HG03342 (cell line): ENCODE measurements at regions not wholly inside any gene's neighbourhood (a gene's known extent, or its start where the extent isn't known, plus 50 kb on each side); places are given as distances from the start of the nearest gene placed in this dataset.
"Not testable (repeated sequence)": the region's sequence is repeated elsewhere in the genome, so short reads cannot be mapped to it uniquely, and the experiment has no call there.

Experiments used
- ATAC-seq: cut with Tn5 transposase; IDR thresholded peaks from one replicate; pipeline ENCODE4 v1.9.1; 2021; ENCODE audit warnings: mild to moderate bottlenecking, moderate library complexity; ENCODE audit not compliant: unreplicated experiment

DNA sequence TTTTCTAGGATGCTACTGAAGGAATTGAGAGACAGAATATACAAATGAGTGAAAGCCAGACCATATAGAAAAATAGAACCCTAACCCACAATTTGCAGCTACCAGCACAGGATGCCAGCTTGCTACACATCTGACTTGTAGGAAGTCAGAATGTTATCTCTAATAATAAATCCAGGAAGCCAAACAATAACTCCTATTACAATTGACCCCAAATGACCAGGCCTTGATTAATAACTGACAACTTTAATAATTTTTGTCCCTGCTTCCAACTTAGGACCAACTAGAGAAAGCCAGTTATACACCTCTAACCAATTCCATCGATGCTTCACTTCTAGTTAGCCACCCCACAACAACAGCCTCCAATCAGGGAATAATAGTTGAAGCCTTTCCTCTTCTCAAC, 193.4 kb downstream of the CASP12 start:
- no peak for ATAC-seq

DNA sequence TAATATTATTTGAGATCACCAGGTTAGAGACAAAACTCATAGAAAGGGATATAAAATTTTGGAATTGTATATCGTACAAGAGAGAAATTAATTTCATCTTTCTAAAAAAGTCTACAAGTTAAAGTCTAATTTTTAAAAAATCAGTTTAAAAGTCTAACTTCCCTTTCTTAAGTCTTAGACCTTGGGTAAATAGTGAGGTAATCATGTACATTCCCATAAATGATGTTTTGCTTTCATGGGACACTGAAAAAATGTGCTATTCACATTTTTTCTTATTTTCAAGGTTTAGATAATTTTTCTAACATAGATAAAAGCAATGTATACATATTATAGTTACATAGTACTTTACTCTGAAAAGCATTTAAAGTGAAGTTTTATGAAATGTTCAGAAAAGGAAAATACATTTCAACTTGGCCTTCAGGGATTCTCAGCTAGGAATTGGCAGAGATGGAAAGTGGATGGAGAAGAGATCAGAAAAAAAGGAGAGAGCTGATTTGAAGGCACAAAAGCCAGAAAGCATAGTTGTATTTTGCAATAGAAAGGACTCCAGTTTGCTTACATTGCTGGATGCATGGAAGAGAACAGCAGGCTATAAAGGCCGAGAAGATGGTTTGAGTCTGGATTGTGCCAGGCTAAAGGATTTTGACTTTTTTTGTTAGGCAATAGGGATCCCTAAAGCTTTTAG, 194.0 kb downstream of the CASP12 start:
- ATAC-seq, result no peak

DNA sequence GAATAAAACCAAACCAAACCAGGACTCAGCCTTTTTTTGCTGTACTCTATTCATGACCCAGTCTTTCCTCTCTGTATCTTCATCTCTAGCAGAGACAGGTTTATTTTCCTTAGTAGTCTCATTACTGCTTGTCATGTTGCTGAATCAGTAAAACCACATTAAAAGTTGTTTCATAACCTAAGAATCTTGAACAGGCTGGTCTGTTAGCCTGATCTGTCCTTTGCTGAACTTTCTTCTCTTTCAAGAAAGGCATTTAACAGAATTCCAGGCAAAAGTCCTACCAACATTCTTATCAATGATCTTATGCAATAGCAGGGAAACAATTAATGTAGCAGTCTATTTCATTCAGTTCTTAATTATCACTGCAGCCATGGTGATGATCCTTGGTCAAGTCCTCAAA, 197.7 kb downstream of the CASP12 start:
- no peak for ATAC-seq

DNA sequence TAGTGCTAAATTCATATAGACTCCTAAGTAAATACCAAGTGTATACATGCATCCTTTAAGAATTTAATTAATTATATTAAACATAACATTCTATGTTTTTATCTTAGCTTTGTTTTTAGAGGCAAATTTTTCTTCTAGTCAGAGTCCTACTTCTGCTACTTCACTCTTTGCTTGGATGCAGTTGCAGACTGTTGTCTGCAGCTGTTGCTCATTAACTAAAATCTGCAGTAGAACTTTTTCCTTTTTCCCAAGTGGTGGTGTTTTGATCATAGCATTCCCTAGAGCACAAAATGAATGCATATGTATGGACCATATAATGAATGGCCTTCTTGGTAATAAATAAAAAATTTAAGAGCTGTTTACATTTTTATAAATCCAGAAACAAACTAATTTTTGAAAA, 198.3 kb downstream of the CASP12 start:
- ATAC-seq, result no peak

DNA sequence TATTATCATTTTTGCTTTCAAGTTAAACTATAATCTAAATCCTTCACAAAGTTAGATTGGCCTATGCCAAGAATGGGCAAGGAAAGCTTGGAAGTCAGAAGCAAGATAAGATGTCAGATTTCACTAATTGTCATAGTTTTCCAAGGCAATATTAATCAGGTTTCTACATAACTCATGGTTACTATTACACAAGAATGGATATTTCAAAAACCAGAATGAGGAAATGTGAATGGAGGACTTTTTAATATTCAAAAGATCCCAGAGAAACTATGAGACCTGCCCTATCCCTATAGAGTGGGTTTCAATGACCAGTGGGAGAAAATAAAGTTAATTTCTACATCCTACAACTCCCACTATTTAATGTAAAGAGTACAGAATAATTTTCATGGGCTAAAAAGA, 203.2 kb downstream of the CASP12 start:
- no peak for ATAC-seq

DNA sequence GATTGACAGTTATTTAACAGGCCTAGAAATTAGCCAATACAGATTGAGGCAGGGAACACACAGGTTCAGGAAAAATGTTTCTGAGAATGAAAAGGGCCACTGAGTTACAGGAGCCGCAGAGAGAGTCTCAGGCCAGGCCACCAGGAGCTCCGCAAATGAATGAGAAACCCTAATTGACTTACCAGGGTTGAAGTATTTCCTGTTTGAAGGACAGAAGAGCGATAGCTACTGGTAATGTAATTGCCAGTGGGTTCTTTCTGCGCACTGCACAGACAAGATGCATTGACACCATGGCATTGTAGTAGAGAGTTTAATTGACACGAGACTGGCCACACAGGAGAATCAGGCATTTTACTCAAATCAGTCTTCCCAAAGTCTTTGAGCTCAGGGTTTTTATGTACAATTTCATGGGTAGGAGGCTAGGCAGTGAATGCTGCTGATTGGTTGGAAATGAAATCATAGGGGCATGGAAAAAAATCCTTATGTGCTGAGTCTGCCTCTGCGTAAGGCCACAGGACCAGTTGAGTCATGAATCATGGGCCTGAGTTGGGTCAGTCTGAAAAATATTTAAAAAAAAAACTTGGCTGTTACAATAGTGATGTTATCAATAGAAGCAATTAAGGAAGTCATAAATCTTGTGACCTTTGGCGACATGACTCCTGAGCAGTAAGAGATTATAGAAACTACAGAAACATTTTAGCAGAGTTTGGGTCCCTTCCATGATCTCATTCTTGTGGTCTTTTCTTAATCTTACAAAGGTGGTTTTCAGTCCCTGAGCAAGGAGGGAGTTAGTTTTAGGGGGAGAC, 203.8 kb downstream of the CASP12 start:
- no peak for ATAC-seq

DNA sequence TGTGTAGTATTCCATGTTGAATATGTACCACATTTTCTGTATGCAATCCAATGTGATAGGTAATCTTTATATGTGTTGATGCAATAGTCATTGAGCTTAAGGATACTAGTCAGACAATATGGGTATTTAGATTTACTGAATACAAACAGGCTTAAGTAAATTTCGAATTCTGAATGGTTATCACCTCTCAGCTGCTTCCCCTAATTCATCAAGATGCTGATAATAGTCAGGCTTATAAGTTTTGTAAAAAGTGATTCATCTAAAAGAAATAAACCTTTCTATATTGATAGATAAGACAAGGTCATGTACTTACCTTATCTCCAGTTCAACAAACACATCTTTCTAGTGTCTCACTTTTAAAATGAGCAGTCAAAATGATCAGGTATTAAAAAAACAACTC, 205.5 kb downstream of the CASP12 start:
- ATAC-seq, result no peak

DNA sequence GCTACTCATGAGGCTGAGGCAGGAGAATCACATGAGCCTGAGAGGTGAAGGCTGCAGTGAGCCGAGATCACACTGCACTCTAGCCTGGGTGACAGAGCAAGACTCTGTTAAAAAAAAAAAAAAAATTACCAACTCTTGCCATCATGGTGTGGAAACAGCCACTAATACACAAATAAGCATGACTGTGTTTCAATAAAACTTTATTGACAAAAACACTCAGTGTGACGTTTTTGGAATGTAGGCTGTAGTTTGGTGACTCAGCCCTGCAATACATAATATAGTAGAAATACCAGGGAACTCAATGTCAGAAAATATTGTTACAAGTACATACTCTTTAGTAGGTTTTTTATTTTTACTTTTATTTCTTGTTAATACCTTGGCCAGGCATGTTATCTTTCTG, 207.1 kb downstream of the CASP12 start:
- no peak for ATAC-seq

DNA sequence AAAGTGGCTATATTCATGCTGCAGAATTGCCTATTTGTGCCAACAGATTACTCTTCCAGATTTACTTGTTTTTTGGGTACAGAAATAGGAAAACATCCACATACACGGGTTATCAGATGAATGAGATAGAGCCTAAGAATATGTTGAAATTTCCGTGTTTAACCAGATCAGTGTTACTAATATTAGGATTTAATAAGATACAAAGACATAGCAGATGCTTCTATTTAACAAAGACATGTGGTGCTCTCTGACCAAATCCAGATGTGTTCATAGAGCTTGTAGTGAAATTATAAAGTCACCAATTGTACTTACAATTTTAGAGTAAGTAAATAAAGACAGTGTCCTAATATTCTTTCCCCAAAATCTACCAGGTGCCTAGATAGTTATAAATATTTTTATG, 208.0 kb downstream of the CASP12 start:
- no peak for ATAC-seq

DNA sequence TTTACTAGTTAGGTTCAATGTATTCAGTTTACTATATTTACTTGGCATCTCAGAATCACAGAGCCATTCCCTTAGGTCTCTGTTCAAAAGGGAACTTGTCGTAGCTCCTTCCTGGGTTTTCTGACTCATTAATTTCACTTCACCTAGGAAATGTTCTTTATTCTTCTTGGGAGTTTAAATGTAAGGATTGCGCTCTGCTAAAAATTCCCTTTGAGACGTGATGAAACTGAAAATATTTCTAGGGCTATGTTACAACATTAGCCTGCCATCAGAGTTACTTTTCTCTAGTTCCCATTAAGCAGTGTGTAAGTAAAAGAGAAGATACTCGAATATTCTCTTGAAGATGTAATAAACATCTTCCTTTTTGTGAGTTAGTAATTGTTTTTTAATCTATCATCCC, 209.5 kb downstream of the CASP12 start:
- no peak for ATAC-seq

DNA sequence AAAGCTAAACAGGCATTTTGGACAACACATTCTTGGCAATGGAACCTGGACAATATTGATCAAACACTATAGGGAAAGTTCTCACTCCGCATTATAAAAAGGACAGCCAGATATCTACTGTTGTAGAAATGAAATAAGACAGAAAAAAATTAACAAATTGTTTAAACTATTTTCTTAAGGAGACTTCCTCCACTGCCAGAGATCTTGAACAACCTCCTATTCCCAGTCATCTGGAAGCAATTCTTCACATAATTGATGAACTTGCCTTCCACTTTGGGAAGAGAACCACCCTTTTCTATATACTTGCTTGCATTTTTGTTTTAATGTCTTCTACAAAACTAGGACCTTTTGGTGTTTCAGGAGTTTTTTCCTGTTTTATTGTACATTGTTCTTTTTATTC, 216.1 kb downstream of the CASP12 start:
- ATAC-seq, result no peak

DNA sequence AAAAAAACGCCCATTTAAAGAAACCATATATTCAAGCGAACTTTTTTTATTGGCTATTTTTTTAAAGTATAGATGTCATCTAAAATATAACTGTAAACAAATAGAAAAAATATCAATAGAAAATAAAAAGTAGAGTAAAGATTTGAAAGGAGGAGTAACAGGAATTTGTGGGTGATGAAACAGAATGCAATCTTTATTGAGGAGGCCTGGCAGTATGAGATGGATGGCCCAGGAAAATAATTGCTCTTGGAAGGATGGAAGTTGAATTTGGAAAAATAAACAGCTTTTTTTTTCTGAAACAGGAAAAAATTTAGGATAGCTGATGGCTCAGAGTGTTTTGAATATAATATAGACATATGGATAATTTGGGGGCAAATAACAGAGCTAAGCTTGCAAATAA, 219.0 kb downstream of the CASP12 start:
- no peak for ATAC-seq

DNA sequence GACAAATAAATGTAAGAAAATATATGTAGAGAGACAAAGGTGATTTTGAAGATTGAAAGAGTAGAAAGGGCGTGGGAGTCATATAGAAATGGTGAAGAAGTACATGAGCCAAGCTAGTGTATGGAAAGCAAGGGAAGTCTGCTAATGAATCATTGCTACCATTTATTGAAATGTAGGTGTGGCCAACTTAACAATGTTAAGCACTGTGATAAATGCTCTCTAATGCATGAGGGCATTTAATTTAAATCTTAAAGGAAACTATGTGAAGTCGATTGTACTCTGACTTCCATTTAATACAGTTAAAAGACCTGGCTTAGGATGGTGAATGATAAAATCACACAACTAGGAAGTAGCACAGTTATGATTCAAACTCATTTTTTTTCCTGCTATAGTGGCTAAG, 219.9 kb downstream of the CASP12 start:
- no peak for ATAC-seq

DNA sequence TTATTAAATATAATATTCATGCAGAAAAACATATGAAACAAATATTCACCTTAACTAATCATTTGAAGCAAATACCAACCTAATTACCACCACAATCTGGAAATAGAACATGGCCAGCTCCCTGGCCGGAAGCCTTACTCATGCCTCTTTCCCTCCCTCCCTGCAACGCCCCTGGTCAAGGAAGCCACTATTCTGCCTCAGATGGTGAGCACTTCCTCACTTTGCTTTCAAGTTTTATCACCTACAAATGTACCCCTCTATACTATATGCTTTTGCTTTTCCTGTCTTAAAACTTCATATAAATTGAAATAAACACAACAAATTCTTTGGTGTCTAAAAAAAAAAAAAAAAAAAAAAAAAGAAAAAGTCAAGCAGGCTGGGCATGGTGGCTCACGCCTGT, 221.2 kb downstream of the CASP12 start:
- ATAC-seq, result not testable (repeated sequence)

DNA sequence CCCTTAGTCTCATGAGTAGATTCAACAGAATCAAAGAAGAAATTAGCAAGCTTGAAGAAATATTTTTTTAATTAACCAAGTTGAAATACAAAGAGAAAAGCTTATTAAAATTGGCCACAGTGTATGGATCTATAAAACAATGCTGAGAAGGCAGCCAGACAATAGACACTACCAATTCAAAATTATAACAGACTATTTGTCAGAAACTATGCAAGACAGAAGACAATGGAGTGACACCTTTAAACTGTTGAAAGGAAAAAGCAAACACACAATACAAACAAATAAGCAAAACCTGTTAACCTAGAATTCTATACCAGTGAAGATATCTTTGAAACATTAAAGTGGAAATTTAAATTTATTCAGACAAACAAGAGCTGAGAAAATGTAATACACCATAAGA, 225.4 kb downstream of the CASP12 start:
- no peak for ATAC-seq

DNA sequence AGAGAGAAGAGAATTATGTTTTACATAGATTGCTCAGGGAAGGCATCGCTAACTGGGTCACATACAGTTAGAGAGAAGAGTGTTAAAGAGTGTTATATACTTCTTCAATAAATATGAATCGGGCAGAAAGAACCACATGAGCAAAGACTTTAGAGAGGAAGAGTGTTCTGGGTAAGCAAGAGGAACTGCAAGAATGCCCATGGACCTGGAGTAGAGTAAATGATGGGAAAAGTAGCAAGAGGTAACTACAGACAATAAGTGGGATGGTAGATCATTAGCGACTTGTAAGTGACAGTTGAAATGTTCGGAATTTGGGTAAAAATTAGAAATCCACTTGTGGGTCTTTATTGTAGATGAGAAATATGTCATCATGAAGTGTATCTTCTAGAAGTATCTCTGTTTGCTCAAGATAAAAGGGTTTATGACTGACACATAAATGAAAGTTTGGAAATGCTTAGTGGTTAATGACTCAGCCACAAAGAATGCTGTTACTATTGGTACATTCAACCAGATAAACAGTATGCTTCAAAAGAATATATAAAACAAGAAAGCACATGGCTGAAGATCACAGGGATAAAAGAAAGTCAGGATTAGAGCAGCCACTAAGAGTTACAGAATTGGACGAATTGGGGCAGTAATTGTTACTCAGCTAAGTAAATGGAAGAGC, 229.3 kb downstream of the CASP12 start:
- ATAC-seq, result no peak

DNA sequence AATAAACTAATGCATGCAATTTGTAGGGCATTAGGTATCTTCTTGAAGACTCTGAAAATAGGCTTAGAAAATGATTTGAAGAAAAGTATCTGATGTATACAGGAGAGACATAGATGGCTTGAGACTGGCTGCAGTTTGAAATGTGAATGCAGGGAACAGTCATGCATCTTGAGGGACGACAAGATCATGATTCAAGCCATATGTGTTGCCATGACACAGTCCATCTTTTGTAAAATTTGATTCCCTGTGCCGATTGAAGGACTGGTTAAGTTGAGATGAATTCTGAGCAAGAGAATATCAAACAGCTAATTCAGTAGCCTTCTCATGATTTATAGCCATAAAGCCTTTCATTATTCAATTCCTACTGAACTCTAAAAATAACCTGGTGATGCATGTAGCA, 231.6 kb downstream of the CASP12 start:
- no peak for ATAC-seq

DNA sequence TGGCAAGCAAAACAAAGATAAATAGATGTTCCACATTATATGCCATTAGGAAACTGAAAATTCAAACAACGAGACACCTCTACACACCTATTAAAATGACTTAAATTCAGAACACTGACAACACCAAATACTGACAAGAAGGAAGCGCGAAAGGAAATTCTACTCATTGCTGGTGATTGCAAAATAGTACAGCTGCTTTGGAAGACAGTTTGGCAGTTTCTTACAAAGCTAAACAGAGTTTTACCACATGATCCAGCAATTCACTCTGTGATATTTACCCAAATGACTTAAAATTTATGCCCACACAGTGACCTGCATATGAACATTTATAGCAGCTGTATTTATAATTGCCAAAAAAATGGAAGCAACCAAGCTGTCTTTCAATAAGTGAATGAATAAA, 232.6 kb downstream of the CASP12 start:
- no peak for ATAC-seq

DNA sequence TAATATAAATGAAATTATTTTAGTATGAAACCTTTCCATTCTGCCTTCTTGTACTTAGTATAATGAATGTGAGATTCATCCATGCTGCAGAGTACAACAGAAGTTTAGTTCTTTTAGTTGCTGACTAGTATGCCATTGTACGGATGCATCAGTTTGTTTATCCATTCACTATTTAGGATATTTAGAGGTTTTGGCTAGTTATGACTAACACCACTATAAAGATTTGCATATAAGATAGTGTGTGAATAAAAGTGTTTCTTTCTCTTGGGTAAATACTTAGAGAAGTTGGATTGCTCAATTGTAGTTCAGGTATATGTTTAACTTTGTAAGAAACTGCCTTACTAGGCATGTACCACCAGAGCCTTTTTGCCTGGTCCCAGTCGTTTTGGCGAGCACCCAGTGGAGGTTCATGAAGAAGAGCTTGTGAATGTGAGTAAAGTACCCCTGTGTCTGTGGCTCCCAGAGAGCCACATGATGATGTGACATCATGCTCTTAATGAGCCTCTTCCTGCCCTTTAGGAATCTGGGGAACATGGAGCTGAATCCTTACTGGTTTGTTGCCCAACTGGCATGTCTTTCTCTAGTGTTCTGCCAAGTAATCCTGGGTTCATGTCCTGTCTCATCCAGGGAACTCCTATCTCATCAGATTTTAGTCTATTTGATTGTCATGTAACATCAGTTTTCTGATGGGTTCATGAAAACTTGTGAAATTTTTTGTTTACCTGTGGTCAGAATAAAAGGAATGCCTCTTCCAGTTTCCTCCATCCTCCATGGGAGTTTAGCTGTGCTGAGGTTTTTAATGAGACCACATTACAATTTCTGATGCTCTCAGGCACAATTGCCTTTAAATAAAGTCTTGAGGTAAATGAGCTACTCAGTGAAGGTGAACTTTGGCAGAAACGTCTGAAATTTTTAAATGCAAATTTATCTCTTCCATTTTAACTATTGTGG, 234.8 kb downstream of the CASP12 start:
- no peak for ATAC-seq

DNA sequence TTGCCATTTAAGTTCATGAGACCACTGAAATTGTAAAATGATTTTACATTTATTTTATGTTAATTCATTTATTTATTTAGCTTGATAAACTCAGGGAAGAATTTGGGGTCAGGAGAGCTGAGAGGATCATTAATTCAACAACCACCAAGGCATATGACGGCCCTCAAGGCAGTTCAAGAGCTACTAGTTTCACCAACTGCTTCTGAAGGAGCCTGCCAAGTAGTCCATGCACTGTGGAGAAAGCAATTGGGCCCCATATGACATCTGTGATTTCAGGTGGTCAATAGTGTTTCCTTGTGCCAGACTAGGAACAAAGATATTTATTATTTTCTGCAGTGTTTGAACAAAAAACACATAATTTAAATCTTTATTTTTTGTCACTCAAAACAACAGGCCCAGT, 236.4 kb downstream of the CASP12 start:
- no peak for ATAC-seq

DNA sequence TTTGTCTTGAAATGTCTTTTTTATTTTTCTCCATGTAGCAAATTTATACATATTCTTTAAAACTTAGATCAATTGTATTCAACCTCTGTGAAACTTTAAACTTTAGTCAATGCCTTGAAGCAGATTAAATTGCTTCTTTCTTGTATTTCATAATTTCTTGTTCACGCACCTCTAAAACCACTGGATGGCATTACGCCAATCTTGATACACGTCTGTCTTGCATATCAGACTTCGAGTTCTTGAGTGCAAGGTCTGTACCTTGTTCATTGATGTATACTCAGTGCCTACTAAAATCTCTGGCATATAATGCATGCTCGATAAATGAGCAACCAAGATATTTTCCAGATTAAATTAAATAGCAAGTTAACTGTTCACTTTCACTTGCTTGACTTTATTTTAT, 236.8 kb downstream of the CASP12 start:
- no peak for ATAC-seq
